ENCODE measurements at regions not wholly inside any gene's neighbourhood (a gene's known extent, or its start where the extent isn't known, plus 50 kb on each side); places are given as distances from the start of the nearest gene placed in this dataset.

- no peak for FAIRE-seq
- peak; percentile 3 for DNase-seq (ENCODE audit: insufficient read length)
- TF ChIP-seq POLR2A (IDR thresholded peaks at IDR 0.05; ENCODE audit: low read depth, low read length) = no peak
- no peak for TF ChIP-seq POLR2AphosphoS5 (IDR thresholded peaks at IDR 0.05; ENCODE audit: low read depth, low read length)
- no peak for TF ChIP-seq TAF1 (IDR thresholded peaks at IDR 0.05; ENCODE audit: borderline replicate concordance, low read depth, low read length)
These were observed 129.7 kb downstream of the FAXC start for GRCh38 chr6:99219788-99220187.

- TF ChIP-seq POLR2AphosphoS5 (IDR thresholded peaks at IDR 0.05; ENCODE audit: low read depth, low read length) (no peak), POLR2A (IDR thresholded peaks at IDR 0.05; ENCODE audit: low read depth, low read length) (no peak), TAF1 (IDR thresholded peaks at IDR 0.05; ENCODE audit: borderline replicate concordance, low read depth, low read length) (no peak)
- FAIRE-seq (no peak), DNase-seq (ENCODE audit: insufficient read length) (no peak)
These were observed 132.5 kb downstream of the FAXC start for GRCh38 chr6:99216959-99217358.

- TF ChIP-seq TAF1 (IDR thresholded peaks at IDR 0.05; ENCODE audit: borderline replicate concordance, low read depth, low read length) (no peak), POLR2A (IDR thresholded peaks at IDR 0.05; ENCODE audit: low read depth, low read length) (no peak), POLR2AphosphoS5 (IDR thresholded peaks at IDR 0.05; ENCODE audit: low read depth, low read length) (no peak)
- DNase-seq (ENCODE audit: insufficient read length) (no peak), FAIRE-seq (no peak)
These were observed 153.4 kb downstream of the FAXC start for GRCh38 chr6:99195986-99196655.

GRCh38 chr6:99192561-99192960 is 156.9 kb downstream of the FAXC start:
- FAIRE-seq = no peak

GRCh38 chr6:99189823-99190721 is 159.4 kb downstream of the FAXC start:
- FAIRE-seq = peak; percentile 98
- TF ChIP-seq POLR2AphosphoS5 (IDR thresholded peaks at IDR 0.05; ENCODE audit: low read depth, low read length) (no peak), TAF1 (IDR thresholded peaks at IDR 0.05; ENCODE audit: borderline replicate concordance, low read depth, low read length) (no peak), POLR2A (IDR thresholded peaks at IDR 0.05; ENCODE audit: low read depth, low read length) (no peak)
- no peak for DNase-seq (ENCODE audit: insufficient read length)

More at GRCh38 chr6:99192561-99192960, 156.9 kb downstream of the FAXC start:
- DNase-seq (ENCODE audit: insufficient read length) = no peak
- TF ChIP-seq POLR2A (IDR thresholded peaks at IDR 0.05; ENCODE audit: low read depth, low read length) (no peak), TAF1 (IDR thresholded peaks at IDR 0.05; ENCODE audit: borderline replicate concordance, low read depth, low read length) (no peak), POLR2AphosphoS5 (IDR thresholded peaks at IDR 0.05; ENCODE audit: low read depth, low read length) (no peak)

- DNase-seq (ENCODE audit: insufficient read length) (no peak), FAIRE-seq (no peak)
- TF ChIP-seq POLR2AphosphoS5 (IDR thresholded peaks at IDR 0.05; ENCODE audit: low read depth, low read length) (no peak), POLR2A (IDR thresholded peaks at IDR 0.05; ENCODE audit: low read depth, low read length) (no peak), TAF1 (IDR thresholded peaks at IDR 0.05; ENCODE audit: borderline replicate concordance, low read depth, low read length) (no peak)
These were observed 162.0 kb downstream of the FAXC start for GRCh38 chr6:99187429-99187828.

- DNase-seq (ENCODE audit: insufficient read length) (no peak), FAIRE-seq (no peak)
- TF ChIP-seq POLR2A (IDR thresholded peaks at IDR 0.05; ENCODE audit: low read depth, low read length) = no peak
- no peak for TF ChIP-seq POLR2AphosphoS5 (IDR thresholded peaks at IDR 0.05; ENCODE audit: low read depth, low read length)
- no peak for TF ChIP-seq TAF1 (IDR thresholded peaks at IDR 0.05; ENCODE audit: borderline replicate concordance, low read depth, low read length)
These were observed 163.1 kb downstream of the FAXC start for GRCh38 chr6:99186417-99186816.

GRCh38 chr6:99185525-99185924 is 163.9 kb downstream of the FAXC start:
- DNase-seq (ENCODE audit: insufficient read length) = no peak
- TF ChIP-seq TAF1 (IDR thresholded peaks at IDR 0.05; ENCODE audit: borderline replicate concordance, low read depth, low read length) (no peak), POLR2AphosphoS5 (IDR thresholded peaks at IDR 0.05; ENCODE audit: low read depth, low read length) (no peak), POLR2A (IDR thresholded peaks at IDR 0.05; ENCODE audit: low read depth, low read length) (no peak)
- FAIRE-seq = no peak

- no peak for DNase-seq (ENCODE audit: insufficient read length)
- TF ChIP-seq POLR2AphosphoS5 (IDR thresholded peaks at IDR 0.05; ENCODE audit: low read depth, low read length) = no peak
- no peak for TF ChIP-seq POLR2A (IDR thresholded peaks at IDR 0.05; ENCODE audit: low read depth, low read length)
- TF ChIP-seq TAF1 (IDR thresholded peaks at IDR 0.05; ENCODE audit: borderline replicate concordance, low read depth, low read length) = no peak
- FAIRE-seq = no peak
These were observed 164.8 kb downstream of the FAXC start for GRCh38 chr6:99184696-99185095.

- TF ChIP-seq POLR2A (IDR thresholded peaks at IDR 0.05; ENCODE audit: low read depth, low read length) (no peak), POLR2AphosphoS5 (IDR thresholded peaks at IDR 0.05; ENCODE audit: low read depth, low read length) (no peak), TAF1 (IDR thresholded peaks at IDR 0.05; ENCODE audit: borderline replicate concordance, low read depth, low read length) (no peak)
- DNase-seq (ENCODE audit: insufficient read length) (no peak), FAIRE-seq (no peak)
These were observed 166.4 kb downstream of the FAXC start for GRCh38 chr6:99183066-99183465.

GRCh38 chr6:99181174-99181573 is 168.3 kb downstream of the FAXC start:
- TF ChIP-seq POLR2A (IDR thresholded peaks at IDR 0.05; ENCODE audit: low read depth, low read length) (no peak), TAF1 (IDR thresholded peaks at IDR 0.05; ENCODE audit: borderline replicate concordance, low read depth, low read length) (no peak), POLR2AphosphoS5 (IDR thresholded peaks at IDR 0.05; ENCODE audit: low read depth, low read length) (no peak)
- FAIRE-seq (no peak), DNase-seq (ENCODE audit: insufficient read length) (no peak)
